T47D (cell line): ENCODE measurements at regions not wholly inside any gene's neighbourhood (a gene's known extent, or its start where the extent isn't known, plus 50 kb on each side); places are given as distances from the start of the nearest gene placed in this dataset.
A peak's percentile ranks its signal among the peaks of the same experiment; 100 is the strongest.
"Not testable (repeated sequence)": the region's sequence is repeated elsewhere in the genome, so short reads cannot be mapped to it uniquely, and the experiment has no call there.

Experiments used
- DNase-seq, 2 experiments: peaks; one replicate each; pipeline versions ENCODE4 v3.0.0 to v3.0.0-alpha.2; 2011 to 2012; ENCODE audit warnings: low read depth in 1 of 2, low spot score in 1 of 2
- JUND ChIP-seq: IDR thresholded peaks from 2 replicates; pipeline ENCODE4 v1.6.1; 2012; ENCODE audit warnings: low read depth
- in situ Hi-C: cut with HindIII; loops from 2 replicates; pipeline ENCODE4 v1.10.0; 2016; ENCODE audit warnings: low sequenced_read_pairs, low pct_unique_long_range_greater_than_20kb

- peak; percentile 9 to 76 for DNase-seq
- TF ChIP-seq JUND, result no peak
- in situ Hi-C loops, result no loop called here
These were observed 340.0 kb upstream of the MEX3C start for GRCh38 chr18:51537487-51537886.

GRCh38 chr18:51540562-51540961 lies 343.1 kb upstream of the MEX3C start:
- TF ChIP-seq JUND, result no peak
- in situ Hi-C loops, result no loop called here
- DNase-seq, result no peak

GRCh38 chr18:51541230-51541629 lies 343.7 kb upstream of the MEX3C start:
- DNase-seq, result no peak
- TF ChIP-seq JUND, result no peak
- in situ Hi-C loops, result no loop called here

GRCh38 chr18:51543658-51544155 lies 346.2 kb upstream of the MEX3C start:
- in situ Hi-C loops, result no loop called here
- DNase-seq, result no peak
- TF ChIP-seq JUND, result no peak

GRCh38 chr18:51545446-51545845 lies 348.0 kb upstream of the MEX3C start:
- TF ChIP-seq JUND, result no peak
- in situ Hi-C loops, result no loop called here
- no peak for DNase-seq

- DNase-seq, result no peak
- no peak for TF ChIP-seq JUND
- in situ Hi-C loops, result no loop called here
These were observed 361.9 kb upstream of the MEX3C start for GRCh38 chr18:51559198-51559901.

- no peak for TF ChIP-seq JUND
- peak in 1 of 2 experiments; percentile 4 for DNase-seq
- in situ Hi-C loops, result no loop called here
These were observed 362.4 kb upstream of the MEX3C start for GRCh38 chr18:51559902-51560287.

GRCh38 chr18:51561821-51562220 lies 364.3 kb upstream of the MEX3C start:
- in situ Hi-C loops, result no loop called here
- no peak for TF ChIP-seq JUND
- no peak for DNase-seq

- no peak for TF ChIP-seq JUND
- DNase-seq, result no peak
- in situ Hi-C loops, result no loop called here
These were observed 365.4 kb upstream of the MEX3C start for GRCh38 chr18:51562866-51563265.

GRCh38 chr18:51563396-51563795 lies 365.9 kb upstream of the MEX3C start:
- in situ Hi-C loops, result no loop called here
- DNase-seq, result no peak
- no peak for TF ChIP-seq JUND

GRCh38 chr18:51568151-51568550 lies 370.7 kb upstream of the MEX3C start:
- DNase-seq, result no peak
- in situ Hi-C loops, result no loop called here
- no peak for TF ChIP-seq JUND

- DNase-seq, result no peak
- in situ Hi-C loops, result no loop called here
- no peak for TF ChIP-seq JUND
These were observed 371.7 kb upstream of the MEX3C start for GRCh38 chr18:51569153-51569552.

GRCh38 chr18:51569561-51569960 lies 372.1 kb upstream of the MEX3C start:
- in situ Hi-C loops, result no loop called here
- TF ChIP-seq JUND, result no peak
- no peak for DNase-seq

GRCh38 chr18:51570071-51570470 lies 372.6 kb upstream of the MEX3C start:
- in situ Hi-C loops, DNase-seq: not testable (repeated sequence)

GRCh38 chr18:51573886-51574285 lies 376.4 kb upstream of the MEX3C start:
- DNase-seq, in situ Hi-C loops: not testable (repeated sequence)
